HG03097 (cell line): ENCODE measurements at regions not wholly inside any gene's neighbourhood (a gene's known extent, or its start where the extent isn't known, plus 50 kb on each side); places are given as distances from the start of the nearest gene placed in this dataset.
"Not testable (repeated sequence)": the region's sequence is repeated elsewhere in the genome, so short reads cannot be mapped to it uniquely, and the experiment has no call there.

Experiments used
- ATAC-seq: cut with Tn5 transposase; IDR thresholded peaks from one replicate; pipeline ENCODE4 v1.9.1; 2021; ENCODE audit not compliant: unreplicated experiment, low FRiP score

DNA sequence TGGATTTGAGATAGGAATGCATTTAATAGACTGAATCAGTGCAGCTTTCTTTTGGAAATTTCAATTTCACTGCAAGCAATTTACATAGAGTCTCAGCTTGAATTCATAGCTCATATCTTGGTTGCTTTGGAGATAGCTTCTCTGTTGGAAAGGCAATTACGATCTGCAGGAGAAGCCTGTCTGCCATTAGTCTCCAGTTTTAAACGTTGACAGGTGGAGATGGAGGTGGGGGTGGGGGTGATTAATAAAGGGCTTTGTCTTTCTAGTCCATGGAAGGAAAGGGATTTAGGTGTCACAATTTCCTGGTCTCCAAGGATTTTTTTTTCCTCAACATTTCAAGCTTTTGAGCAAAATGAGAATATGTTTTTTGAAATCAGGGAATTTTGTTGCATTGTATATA is 184.7 kb downstream of the CARTPT start:
- ATAC-seq: no peak

DNA sequence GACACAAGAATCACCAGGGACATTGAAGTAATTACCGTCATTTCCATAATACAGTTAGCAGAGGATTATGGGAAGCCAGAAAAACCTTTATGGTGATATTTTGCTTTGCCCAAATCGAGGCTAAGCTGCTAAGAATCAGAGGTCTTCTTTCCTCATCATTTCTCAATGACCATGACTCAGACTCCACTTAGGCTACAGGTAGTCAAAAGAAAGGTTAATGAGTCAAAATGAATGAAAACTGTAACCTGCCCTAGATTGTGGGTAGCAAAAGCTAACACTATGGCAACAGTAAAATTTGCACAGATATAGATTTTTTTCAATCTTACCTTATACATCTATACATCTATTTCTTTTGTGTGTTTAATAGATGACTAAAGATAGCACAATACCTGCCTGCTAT is 185.8 kb downstream of the CARTPT start:
- no peak for ATAC-seq

DNA sequence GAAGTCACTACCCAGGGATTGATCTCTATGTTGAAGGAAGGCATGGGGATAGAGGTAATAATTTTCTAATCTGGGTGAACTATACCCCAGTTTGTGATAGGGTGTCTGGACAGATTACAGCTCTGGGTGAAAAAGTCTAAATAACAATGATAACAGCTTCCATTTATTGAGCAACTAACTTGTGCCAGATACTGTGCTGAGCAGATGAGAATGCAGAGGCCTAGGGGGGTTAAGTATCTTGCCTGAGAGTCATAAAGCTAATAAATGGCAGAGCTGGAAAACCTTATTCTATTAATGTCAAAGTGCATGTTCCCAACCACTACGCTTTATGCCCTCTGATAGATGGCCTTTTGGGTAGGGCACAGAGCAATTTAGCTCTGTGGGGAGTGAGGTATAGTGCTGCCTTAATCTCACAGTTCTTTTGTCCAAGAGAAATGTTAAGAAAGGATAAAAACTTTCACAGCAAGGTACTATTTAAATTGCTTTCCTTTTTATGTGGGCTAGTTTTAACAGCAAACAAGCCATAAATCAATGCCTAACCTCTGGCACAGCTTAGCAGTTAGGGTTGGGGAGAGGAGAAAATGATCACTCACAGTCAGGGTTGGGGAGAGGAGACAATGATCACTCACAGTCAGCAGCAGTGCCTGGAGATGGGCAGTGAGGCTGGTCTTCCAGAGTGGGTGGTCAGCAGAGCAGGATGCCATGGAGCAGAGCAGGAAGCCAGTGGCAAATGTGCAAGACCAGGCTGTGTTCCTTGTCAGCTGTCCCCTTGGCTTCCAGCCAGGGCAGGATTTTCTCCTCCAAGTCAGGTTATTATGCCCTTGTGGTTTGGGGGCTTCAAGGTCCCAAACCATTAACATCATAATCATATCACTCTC is 187.0 kb downstream of the CARTPT start:
- ATAC-seq: no peak

DNA sequence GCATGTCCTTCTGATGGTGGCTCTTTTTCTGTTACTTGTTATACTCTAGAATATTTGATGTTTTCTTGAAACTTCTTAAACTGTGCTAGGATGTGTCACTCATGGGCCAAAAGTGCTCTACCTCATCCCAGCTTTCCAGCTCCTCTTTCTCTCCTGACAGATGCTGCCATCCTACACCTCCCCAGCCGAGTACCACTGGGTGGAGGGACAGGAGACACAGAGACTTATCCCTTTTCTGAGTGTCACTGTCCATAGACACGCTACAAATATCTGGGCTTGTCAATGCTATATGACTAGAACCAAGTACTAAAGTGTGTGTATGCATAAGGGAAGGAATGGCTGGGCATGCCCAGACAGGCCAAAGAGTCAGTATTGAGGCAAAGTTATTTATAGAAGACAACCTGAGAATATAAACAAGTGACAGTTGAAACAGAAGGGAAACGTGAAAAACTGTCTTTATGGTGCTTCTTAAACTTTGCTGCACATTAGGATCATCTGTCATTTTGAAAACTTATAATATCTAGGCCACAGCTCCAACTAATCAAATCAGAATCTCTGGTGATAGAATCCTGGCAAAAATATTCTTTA is 188.0 kb downstream of the CARTPT start:
- no peak for ATAC-seq

DNA sequence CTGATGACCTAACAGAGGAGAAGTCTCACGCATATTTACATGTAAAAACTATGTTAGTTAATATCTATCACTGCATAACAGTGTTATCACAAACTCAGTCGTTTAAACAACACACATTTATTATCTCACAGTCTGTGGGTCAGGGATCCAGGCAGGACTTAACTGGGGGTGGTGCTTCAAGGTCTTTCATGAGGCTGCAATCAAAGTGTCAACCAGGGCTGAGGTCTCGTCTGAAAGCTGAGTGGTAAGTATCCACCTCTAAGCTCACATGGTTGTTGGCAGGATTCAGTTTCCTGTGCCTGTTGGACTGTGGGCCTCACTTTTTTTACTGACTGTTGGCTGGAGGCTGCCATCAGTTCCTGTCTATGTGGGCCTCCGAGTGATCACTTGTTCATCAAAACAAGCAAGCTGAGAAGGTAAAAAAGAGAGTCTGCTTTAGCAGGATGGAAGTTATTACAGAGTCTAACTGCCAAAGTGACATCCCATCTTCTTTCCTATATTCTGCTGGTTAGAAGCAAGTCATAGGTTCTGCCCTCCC is 188.6 kb downstream of the CARTPT start:
- no peak for ATAC-seq

DNA sequence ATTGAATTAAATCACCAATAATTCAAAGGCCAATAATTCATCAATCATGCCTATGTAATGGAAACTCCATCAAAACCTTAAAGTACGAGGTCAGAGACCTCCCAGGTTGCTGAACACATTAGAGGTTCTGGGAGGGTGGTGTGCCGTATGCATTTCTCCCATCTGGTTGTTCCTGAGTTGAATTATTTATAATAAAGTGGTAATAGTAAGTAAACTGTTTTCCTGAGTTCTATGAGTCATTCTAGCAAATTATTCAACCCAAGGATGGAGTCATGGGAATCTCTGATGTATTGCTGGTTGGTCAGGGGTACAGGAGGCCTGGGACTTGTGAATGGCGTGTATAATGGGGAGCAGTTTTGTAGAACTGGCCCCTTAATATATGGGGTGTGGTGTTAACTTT is 191.7 kb downstream of the CARTPT start:
- no peak for ATAC-seq

DNA sequence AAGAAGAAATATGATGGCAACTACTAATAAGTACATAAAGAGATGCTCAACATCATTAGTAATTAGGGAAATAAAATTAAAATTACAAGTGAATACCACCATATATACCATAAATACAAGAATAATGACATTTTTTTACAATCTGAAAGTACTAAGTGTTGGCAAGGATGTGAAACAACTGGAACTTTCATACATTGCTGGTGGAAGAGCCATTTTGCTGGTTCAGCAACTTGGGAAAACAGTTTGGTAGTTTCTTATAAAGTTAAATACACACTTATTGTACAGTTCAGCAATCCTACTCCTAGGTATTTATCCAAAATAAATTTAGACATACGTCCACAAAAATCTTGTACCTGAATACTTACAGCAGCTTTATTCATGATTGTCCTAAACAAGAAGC is 192.9 kb downstream of the CARTPT start:
- ATAC-seq: no peak

DNA sequence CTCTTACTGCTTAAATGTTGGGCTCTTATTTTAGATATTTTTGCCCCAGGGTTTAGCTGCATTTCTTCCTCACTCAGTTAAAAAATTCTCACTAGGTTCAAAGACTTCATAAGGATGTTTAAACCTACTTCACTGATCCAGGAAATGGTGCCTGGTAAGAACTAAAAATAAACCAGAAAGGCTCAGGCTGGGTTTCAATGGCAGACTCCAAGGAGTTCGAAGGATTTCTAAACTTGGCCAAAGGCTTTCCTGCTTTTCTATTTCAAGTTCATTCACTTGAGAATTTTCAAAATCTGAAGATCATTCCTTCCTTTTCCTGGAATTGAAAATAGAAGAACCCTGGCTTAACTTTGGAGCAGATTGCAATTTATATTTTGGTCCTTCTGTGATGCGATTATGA is 193.0 kb upstream of the MAP1B start:
- ATAC-seq: no peak

DNA sequence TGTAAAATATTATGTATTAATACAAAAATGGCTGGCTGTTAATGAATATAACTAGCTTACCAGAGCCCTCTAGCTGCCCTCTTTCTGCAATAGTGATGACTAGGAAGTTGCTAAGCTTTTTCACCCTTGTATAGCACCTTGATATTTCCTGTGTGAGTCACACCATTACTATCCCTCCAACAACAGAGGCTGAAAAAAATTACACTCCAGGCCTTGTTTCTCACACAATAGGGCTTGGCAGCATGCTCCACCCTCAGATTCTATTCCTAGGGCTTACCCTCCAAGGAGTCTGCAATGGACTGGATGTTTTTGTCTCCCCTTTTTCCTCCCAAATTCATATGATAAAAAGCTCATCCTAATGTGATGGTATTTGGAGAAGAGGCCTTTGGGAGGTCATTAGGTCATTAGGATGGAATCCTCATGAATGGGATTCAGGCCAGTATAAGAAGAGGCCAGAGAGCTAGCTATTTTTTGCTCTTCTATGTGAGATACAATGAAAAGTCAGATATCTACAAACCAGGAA is 184.6 kb upstream of the MAP1B start:
- no peak for ATAC-seq

DNA sequence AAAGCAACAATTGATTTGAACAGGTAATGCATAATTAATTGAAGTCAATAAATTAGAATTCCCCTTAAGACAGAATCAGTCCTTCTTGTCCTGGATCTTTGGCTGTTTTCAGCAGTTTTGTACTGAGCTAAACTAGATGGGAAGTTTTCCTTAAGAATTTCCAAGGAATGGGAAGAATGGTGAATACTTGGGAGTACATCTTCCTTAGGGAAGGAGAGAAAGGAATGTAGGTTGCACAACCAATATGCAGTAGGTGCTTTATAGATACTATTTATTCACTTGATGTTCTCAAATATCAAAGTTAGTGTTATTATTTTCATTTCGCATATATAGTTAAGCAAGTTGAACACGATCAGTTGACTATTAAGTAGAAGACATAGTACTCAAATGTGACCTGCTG is 183.5 kb upstream of the MAP1B start:
- ATAC-seq: no peak

DNA sequence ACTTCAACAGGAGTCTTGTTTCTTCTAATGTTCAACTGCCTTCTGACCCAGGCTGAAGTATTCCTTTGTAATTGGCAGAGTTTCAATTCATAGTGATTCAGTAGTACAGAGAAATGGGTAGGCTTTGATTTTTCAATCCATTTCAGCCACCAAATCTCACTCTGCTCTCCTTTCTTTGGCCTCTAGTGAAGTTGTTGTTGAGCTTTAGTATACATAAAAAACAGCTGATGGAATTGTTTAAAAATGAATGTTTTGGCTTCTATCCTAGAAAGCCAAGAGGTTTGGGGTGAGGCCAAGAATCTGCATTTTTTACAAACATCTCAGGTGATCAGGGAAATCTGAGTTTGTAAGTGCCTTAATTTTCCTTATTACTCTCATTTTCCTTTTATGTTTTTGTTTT is 182.9 kb upstream of the MAP1B start:
- no peak for ATAC-seq

DNA sequence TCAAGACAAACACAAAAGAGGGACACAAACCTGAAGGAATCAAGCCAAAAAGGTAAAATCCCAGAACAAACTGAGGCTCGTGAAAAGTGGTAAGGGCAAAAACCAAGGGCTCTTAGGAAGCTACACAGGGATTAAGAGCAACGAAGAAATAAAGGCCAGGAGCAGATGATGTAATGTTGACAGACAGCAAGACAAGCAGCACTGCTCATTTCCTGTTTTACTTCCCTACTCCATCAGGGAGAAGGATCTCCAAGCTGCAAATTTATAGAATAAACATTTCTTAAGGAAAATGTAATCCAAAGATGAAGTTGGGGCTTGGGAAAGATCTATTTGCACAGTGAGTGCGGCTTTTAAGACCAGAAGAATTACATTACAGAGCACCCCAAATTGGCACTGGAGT is 182.3 kb upstream of the MAP1B start:
- ATAC-seq: no peak

DNA sequence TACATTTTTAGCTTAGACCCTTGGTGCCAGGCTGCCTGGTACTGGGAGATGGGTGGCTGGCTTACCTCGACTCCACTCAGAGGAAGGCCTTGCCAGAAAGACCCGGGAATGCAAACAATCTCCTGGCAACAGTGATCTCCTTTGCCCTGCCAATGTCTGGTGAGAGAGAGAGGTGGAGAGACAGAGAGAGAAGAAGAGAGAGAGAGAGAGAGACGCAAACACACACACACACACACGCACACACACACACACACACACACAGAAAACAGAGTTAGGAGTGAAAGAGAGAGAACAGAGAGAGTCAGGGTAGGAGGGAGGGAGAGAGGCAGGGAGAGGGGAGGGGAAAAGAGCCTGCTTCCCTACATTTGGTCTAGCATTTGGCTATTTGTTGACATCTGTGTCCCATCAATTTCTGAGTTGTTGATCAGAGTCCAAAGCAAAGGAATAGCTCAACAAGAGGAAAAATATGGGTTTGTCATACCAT is 181.6 kb upstream of the MAP1B start:
- ATAC-seq: no peak

DNA sequence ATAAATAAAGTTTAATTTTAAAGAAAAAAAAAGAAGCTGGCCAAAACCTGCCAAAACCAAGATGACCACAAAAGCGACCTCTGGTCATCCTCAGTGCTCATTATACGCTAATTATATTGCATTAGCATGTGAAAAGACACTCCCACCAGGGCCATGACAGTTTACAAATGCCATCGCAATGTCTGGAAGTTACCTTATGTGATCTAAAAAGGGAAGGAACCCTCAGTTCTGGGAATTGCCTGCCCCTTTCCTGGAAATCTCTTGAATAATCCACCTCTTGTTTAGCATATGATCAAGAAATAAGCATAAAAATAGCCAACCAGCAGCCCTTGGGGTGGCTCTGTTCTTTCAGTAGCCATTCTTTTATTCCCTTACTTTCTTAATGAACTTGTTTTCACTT is 178.3 kb upstream of the MAP1B start:
- ATAC-seq: no peak

DNA sequence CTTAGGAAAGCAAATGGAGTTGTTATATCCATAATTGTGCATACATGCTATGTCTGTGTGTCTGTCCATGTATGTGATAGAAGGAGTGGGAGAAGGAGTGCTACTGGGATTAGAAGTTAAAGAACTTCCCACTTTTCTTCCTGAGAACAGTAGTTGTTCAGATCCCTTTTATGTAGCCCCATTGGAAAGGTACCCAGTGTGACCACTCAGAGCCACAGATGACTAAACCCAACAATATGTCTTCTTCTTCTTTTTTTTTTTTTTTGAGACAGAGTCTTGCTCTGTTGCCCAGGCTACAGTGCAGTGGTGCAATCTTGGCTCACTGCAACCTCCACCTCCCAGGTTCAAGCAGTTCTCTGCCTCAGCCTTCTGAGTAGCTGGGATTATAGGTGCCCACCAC is 176.7 kb upstream of the MAP1B start:
- not testable (repeated sequence) for ATAC-seq

DNA sequence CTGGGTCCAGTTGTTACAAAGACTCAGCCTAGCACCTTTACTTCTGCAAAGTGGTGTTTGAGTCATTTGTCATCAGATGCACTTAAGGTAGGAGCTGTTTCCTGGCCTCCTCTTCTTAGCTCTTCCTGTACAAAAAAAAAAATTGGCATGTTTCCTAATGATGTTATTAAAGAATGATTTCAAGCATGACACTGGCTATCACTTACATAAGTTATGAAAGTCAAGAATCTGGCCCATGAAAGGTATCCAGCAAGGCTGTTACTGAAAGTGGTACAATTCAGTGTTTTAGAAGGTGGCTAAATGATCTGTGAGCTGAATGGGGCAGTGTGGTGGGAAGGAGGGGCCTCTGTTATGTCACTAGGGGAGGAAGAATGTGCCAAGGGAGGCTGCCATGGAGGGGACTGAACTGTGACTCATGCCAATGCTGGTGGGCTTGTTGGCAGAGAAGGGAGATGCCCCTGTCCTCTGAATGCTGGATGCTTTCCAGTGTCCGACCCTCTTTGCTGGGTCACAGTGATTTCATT is 175.1 kb upstream of the MAP1B start:
- ATAC-seq: no peak

DNA sequence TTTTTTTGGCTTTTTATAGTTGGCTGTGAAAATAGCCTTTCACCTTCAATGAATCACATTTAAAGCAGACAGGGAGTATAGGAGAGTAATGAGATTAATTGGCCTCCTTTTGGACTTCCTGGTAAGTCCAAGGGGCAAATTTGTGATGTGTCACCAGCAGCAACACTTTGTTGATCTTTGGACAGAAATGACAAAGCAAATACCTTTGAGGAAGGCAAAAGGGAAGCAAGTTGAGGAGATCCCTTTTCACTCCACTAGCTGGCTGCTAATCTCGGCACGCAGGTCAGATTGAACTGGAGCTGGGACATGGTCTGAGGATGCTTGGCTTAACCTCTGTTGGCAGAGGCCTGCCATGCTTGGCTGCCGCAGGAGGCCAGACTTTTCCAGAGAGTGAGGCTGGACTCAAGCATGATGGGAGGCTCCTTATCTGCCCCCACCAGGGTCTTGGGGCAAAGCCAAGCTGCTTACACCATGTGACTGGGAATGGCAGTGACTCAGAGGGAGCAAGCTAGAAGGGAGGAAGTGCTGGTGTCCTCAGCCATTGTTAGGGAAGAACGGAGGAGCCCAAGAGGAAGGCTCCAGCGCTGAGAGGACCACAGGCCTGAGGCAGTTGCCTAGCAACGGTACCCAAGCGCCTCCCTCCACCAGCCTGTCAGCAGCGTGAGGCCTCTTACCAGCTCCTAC is 174.5 kb upstream of the MAP1B start:
- no peak for ATAC-seq

DNA sequence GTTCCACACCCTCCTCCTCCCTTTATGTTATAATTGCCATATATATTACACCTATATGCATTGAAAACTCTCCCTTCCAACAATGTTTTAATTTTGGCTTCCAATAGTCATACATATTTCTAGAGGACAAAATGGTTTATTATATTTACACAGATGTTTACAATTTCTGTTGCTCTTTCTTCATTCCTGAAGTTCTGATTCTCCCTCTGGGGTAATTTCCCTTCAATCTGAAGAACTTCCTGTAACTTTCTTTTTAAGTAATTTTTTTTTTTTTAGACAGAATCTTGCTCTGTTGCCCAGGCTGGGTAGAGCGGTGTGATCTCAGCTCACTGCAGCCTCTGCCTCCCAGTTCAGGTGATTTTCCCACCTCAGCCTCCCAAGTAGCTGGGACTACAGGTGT is 173.0 kb upstream of the MAP1B start:
- no peak for ATAC-seq

DNA sequence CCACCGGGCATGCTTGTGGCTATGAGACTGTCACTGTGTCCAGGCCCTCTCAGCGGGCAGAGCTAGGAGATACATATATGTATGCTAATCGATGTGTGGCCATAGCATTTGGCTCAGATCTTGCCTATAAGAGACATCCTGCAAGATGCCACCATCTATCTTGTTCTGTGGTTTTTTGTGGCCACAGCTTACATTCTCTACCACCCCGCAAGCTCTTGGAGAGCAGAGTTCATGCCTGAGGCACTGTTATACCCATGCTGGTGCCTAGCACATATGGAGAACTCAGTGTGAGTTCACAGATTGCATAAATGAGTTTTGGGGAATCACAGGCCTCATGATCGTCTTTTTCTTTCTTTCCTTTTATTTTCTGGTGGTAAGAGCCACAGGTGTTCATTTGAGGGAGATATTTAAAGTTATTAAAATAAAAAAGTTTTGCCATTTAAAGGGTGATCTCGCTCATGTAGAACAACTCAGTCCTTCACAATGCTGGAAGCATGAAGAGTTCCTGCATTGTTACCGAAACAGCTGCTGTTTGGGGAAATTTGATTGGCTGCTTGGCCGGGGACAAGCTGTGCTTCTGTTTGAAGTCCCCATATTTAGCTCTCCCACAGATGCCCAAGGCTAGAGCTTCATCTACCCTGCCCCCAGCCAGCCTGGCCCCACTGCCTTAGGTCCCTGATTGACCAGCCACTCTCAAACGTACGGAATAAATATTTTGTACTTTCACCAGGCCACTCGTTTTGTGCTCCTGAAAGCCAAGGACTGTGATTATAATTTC is 169.2 kb upstream of the MAP1B start:
- ATAC-seq: no peak

DNA sequence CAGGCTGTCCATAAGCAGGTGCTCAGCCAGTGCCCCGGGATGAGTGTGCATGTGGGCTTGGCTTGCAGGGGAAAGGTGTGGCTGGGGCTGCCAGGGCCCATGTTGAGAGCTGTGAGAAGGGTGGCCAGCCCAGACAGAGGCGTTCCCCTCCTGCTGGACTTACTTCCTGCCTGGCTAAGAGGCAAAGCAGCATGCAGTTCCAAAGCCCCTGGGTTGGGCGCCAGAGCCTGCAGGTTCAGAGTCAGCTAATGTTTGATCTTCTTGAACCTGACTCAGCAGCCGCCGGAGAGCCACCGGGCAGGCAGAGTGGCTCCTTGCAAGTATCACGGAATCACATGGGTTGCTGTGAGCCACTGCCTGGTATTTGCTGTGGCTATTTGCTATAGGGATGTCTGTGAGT is 168.4 kb upstream of the MAP1B start:
- no peak for ATAC-seq
